ENCODE measurements at regions not wholly inside any gene's neighbourhood (a gene's known extent, or its start where the extent isn't known, plus 50 kb on each side); places are given as distances from the start of the nearest gene placed in this dataset.

GRCh38 chr3:23696842-23697241, 108.9 kb upstream of the UBE2E1 start:
- no peaks in the 10 kb centered on the region for H3K36me3 ChIP-seq (ENCODE audit: control insufficient read depth, insufficient read depth, low read length)
- H3K9ac ChIP-seq (ENCODE audit: low read length) = no peak overlapping the region
- H3K27me3 ChIP-seq (ENCODE audit: control insufficient read depth, insufficient read depth, low read length) = no peaks in the 10 kb centered on the region
- H3K27ac ChIP-seq (ENCODE audit: low read depth, low read length) = no peak overlapping the region
- no peak overlapping the region for H3K4me3 ChIP-seq (ENCODE audit: low read length)
- H3K4me1 ChIP-seq (ENCODE audit: control insufficient read depth, insufficient read depth, low read length) = no peaks in the 10 kb centered on the region

GRCh38 chr3:23697416-23697815, 108.3 kb upstream of the UBE2E1 start:
- Histone ChIP-seq H3K27me3 (ENCODE audit: control insufficient read depth, insufficient read depth, low read length) (no peaks in the 10 kb centered on the region), H3K9ac (ENCODE audit: low read length) (no peak overlapping the region)

GRCh38 chr3:23698652-23699313, 107.0 kb upstream of the UBE2E1 start:
- no peaks in the 10 kb centered on the region for H3K36me3 ChIP-seq (ENCODE audit: control insufficient read depth, insufficient read depth, low read length)
- no peaks in the 10 kb centered on the region for H3K4me1 ChIP-seq (ENCODE audit: control insufficient read depth, insufficient read depth, low read length)
- H3K27me3 ChIP-seq (ENCODE audit: control insufficient read depth, insufficient read depth, low read length) = no peaks in the 10 kb centered on the region
- H3K27ac ChIP-seq (ENCODE audit: low read depth, low read length) = no peak overlapping the region
- H3K9ac ChIP-seq (ENCODE audit: low read length) = no peak overlapping the region
- no peak overlapping the region for H3K4me3 ChIP-seq (ENCODE audit: low read length)

More at GRCh38 chr3:23697416-23697815, 108.3 kb upstream of the UBE2E1 start:
- no peaks in the 10 kb centered on the region for H3K36me3 ChIP-seq (ENCODE audit: control insufficient read depth, insufficient read depth, low read length)
- H3K4me1 ChIP-seq (ENCODE audit: control insufficient read depth, insufficient read depth, low read length) = no peaks in the 10 kb centered on the region
- H3K4me3 ChIP-seq (ENCODE audit: low read length) = no peak overlapping the region
- H3K27ac ChIP-seq (ENCODE audit: low read depth, low read length) = no peak overlapping the region

- H3K27ac ChIP-seq (ENCODE audit: low read depth, low read length) = no peak overlapping the region
- H3K27me3 ChIP-seq (ENCODE audit: control insufficient read depth, insufficient read depth, low read length) = no peaks in the 10 kb centered on the region
- no peak overlapping the region for H3K9ac ChIP-seq (ENCODE audit: low read length)
- no peaks in the 10 kb centered on the region for H3K4me1 ChIP-seq (ENCODE audit: control insufficient read depth, insufficient read depth, low read length)
- H3K36me3 ChIP-seq (ENCODE audit: control insufficient read depth, insufficient read depth, low read length) = no peaks in the 10 kb centered on the region
- no peak overlapping the region for H3K4me3 ChIP-seq (ENCODE audit: low read length)
Measured at GRCh38 chr3:23700616-23701015, 105.1 kb upstream of the UBE2E1 start.

GRCh38 chr3:23701716-23702597, 103.8 kb upstream of the UBE2E1 start:
- Histone ChIP-seq H3K27ac (ENCODE audit: low read depth, low read length) (no peak overlapping the region), H3K4me1 (ENCODE audit: control insufficient read depth, insufficient read depth, low read length) (no peaks in the 10 kb centered on the region), H3K27me3 (ENCODE audit: control insufficient read depth, insufficient read depth, low read length) (no peaks in the 10 kb centered on the region), H3K4me3 (ENCODE audit: low read length) (no peak overlapping the region), H3K9ac (ENCODE audit: low read length) (no peak overlapping the region), H3K36me3 (ENCODE audit: control insufficient read depth, insufficient read depth, low read length) (no peaks in the 10 kb centered on the region)

DNA sequence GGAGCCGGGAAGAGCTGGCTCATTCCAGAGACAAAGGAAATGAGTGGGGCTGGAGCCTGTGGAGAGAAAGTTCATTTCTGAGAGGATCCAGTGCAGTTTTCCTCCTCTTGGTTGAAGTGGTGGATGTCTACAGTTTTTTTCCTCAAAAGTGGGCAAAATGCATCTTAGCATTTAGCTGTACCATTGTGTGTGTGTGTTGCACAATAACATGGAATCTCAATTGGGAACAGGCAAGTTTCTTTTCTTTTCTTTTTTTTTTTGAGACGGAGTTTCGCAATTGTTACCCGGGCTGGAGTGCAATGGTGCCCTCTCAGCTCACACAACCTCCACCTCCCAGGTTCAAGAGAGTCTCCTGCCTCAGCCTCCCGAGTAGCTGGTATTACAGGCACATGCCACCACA, 101.5 kb upstream of the UBE2E1 start:
- Histone ChIP-seq H3K27me3 (ENCODE audit: control insufficient read depth, insufficient read depth, low read length) (no peaks in the 10 kb centered on the region), H3K4me3 (ENCODE audit: low read length) (no peak overlapping the region), H3K4me1 (ENCODE audit: control insufficient read depth, insufficient read depth, low read length) (no peaks in the 10 kb centered on the region), H3K9ac (ENCODE audit: low read length) (no peak overlapping the region), H3K36me3 (ENCODE audit: control insufficient read depth, insufficient read depth, low read length) (no peaks in the 10 kb centered on the region), H3K27ac (ENCODE audit: low read depth, low read length) (no peak overlapping the region)

DNA sequence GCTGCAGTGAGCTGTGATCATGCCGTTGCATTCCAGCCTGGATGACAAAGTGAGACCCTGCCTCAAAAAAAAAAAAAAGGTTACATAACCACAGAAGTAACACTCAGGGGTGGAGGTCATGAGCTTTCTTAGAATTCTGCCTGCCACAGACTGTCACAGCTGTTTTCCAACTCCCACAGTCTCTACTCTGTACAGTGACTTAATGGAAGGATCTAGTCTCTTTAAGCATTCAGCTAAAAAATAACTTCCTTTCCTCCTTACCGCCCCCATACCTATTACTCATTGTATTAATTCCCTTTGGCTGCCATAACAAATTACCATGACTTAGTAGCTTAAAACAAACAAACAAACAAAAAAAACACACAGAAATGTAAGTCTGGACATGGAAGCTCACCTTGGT, 99.6 kb upstream of the UBE2E1 start:
- Histone ChIP-seq H3K4me3 (ENCODE audit: low read length) (no peak overlapping the region), H3K9ac (ENCODE audit: low read length) (no peak overlapping the region), H3K4me1 (ENCODE audit: control insufficient read depth, insufficient read depth, low read length) (no peaks in the 10 kb centered on the region), H3K27me3 (ENCODE audit: control insufficient read depth, insufficient read depth, low read length) (no peaks in the 10 kb centered on the region), H3K27ac (ENCODE audit: low read depth, low read length) (no peak overlapping the region), H3K36me3 (ENCODE audit: control insufficient read depth, insufficient read depth, low read length) (no peaks in the 10 kb centered on the region)

- H3K4me1 ChIP-seq (ENCODE audit: control insufficient read depth, insufficient read depth, low read length) = peaks cover 3% of the 10 kb centered on the region
- H3K4me3 ChIP-seq (ENCODE audit: low read length) = no peak overlapping the region
- no peak overlapping the region for H3K27ac ChIP-seq (ENCODE audit: low read depth, low read length)
- H3K36me3 ChIP-seq (ENCODE audit: control insufficient read depth, insufficient read depth, low read length) = no peaks in the 10 kb centered on the region
- H3K9ac ChIP-seq (ENCODE audit: low read length) = no peak overlapping the region
- no peaks in the 10 kb centered on the region for H3K27me3 ChIP-seq (ENCODE audit: control insufficient read depth, insufficient read depth, low read length)
Measured at GRCh38 chr3:23709987-23710386, 95.8 kb upstream of the UBE2E1 start.

DNA sequence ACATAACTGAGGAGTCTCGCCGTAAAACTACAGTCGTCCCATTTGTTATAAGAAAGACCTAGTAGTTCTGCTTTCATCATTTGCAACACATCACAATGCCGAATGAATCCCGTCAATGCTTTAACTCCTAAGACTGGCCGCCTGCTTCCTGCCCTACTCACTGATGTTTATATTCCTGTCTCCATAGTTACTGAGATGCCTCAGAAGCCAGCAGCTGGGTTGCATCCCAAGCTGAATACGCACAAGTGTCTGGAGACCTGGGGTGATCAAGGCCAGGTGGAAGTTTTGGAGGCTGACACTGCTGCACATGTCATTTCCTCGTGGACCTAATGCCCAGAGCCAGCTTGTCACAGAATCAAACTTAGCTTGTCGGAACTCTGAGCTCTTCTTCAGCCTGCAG, 95.2 kb upstream of the UBE2E1 start:
- Histone ChIP-seq H3K36me3 (ENCODE audit: control insufficient read depth, insufficient read depth, low read length) (no peaks in the 10 kb centered on the region), H3K27me3 (ENCODE audit: control insufficient read depth, insufficient read depth, low read length) (no peaks in the 10 kb centered on the region), H3K4me1 (ENCODE audit: control insufficient read depth, insufficient read depth, low read length) (peaks cover 3% of the 10 kb centered on the region), H3K27ac (ENCODE audit: low read depth, low read length) (no peak overlapping the region), H3K9ac (ENCODE audit: low read length) (no peak overlapping the region), H3K4me3 (ENCODE audit: low read length) (no peak overlapping the region)

- Histone ChIP-seq H3K4me3 (ENCODE audit: low read length) (no peak overlapping the region), H3K27ac (ENCODE audit: low read depth, low read length) (peak overlapping the region; percentile 21), H3K4me1 (ENCODE audit: control insufficient read depth, insufficient read depth, low read length) (peaks cover 3% of the 10 kb centered on the region), H3K36me3 (ENCODE audit: control insufficient read depth, insufficient read depth, low read length) (no peaks in the 10 kb centered on the region), H3K27me3 (ENCODE audit: control insufficient read depth, insufficient read depth, low read length) (no peaks in the 10 kb centered on the region), H3K9ac (ENCODE audit: low read length) (no peak overlapping the region)
Measured at GRCh38 chr3:23711916-23712494, 93.8 kb upstream of the UBE2E1 start.

- no peaks in the 10 kb centered on the region for H3K36me3 ChIP-seq (ENCODE audit: control insufficient read depth, insufficient read depth, low read length)
- no peaks in the 10 kb centered on the region for H3K27me3 ChIP-seq (ENCODE audit: control insufficient read depth, insufficient read depth, low read length)
- peak overlapping the region; percentile 18 for H3K4me3 ChIP-seq (ENCODE audit: low read length)
- H3K4me1 ChIP-seq (ENCODE audit: control insufficient read depth, insufficient read depth, low read length) = peaks cover 3% of the 10 kb centered on the region
- no peak overlapping the region for H3K27ac ChIP-seq (ENCODE audit: low read depth, low read length)
- H3K9ac ChIP-seq (ENCODE audit: low read length) = no peak overlapping the region
Measured at GRCh38 chr3:23712656-23713559, 92.8 kb upstream of the UBE2E1 start.

DNA sequence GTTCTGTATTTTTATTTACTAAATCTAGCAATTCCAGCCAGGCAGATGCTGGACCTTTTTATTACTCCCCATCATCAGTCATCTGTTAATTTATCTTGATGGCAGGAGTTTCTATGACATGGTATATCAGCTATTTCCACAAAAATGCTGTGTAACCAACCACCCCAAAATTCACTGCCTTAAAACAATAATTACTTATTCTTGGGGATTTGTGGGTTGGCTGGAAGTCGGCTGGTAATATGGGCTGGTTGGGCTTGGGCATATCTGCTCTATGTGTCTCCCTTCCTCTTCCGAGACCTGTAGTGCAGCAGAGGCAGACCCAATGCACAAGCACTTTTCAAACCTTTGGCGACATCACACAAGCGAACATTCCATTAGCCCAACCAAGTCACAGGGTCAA, 92.1 kb upstream of the UBE2E1 start:
- Histone ChIP-seq H3K27me3 (ENCODE audit: control insufficient read depth, insufficient read depth, low read length) (no peaks in the 10 kb centered on the region), H3K9ac (ENCODE audit: low read length) (no peak overlapping the region), H3K36me3 (ENCODE audit: control insufficient read depth, insufficient read depth, low read length) (no peaks in the 10 kb centered on the region), H3K27ac (ENCODE audit: low read depth, low read length) (no peak overlapping the region), H3K4me1 (ENCODE audit: control insufficient read depth, insufficient read depth, low read length) (peaks cover 3% of the 10 kb centered on the region), H3K4me3 (ENCODE audit: low read length) (no peak overlapping the region)
